IMR-90 (cell line): ENCODE measurements at regions not wholly inside any gene's neighbourhood (a gene's known extent, or its start where the extent isn't known, plus 50 kb on each side); places are given as distances from the start of the nearest gene placed in this dataset.

Experiments
- ATAC-seq: fragments of 200-7000 bp; cut with Tn5 transposase; 2 replicates; pipeline ENCODE4 v1.9.1; 2020; ENCODE audit warnings: low read depth, mild to moderate bottlenecking, moderate library complexity
- BruUV-seq: library from RNA; stranded (reverse); fragments of 400-500 nt; replicated peaks from 2 replicates; lab custom pipeline; 2021; lab: Mats Ljungman, UMichigan
- CTCF ChIA-PET: fragments of 300-600 bp; formaldehyde crosslinking; extraction: SDS; loops from one replicate; lab custom pipeline; 2021; ENCODE audit warnings: antibody characterized with exemption; lab: Yijun Ruan, JAX
- POLR2A ChIA-PET: fragments of 300-600 bp; sonication (Branson Sonifier 250); formaldehyde crosslinking; loops from one replicate; lab custom pipeline; 2022; ENCODE audit warnings: antibody characterized with exemption; ENCODE audit not compliant: unreplicated experiment; lab: Charles Lee
- DNase-seq: peaks from one replicate; pipeline ENCODE4 v3.0.0; 2013
- H2AFZ ChIP-seq: replicated peaks from 2 replicates; pipeline ENCODE3; 2013; ENCODE audit warnings: low read length, mild to moderate bottlenecking; ENCODE audit not compliant: poor library complexity
- H2AK5ac ChIP-seq: 2 replicates; pipeline ENCODE4 v1.6.1; 2013; ENCODE audit warnings: low read depth, low read length, inconsistent platforms
- H2AK9ac ChIP-seq: replicated peaks from 2 replicates; pipeline ENCODE3; 2013; ENCODE audit warnings: mild to moderate bottlenecking, low read depth, low read length, moderate library complexity; ENCODE audit not compliant: poor library complexity
- H2BK120ac ChIP-seq: 2 replicates; pipeline ENCODE4 v1.6.1; 2013; ENCODE audit warnings: low read depth, low read length, inconsistent platforms
- H2BK15ac ChIP-seq: 3 replicates; pipeline ENCODE4 v1.6.1; 2013; ENCODE audit warnings: low read depth, low read length, inconsistent platforms
- H2BK20ac ChIP-seq: 2 replicates; pipeline ENCODE4 v1.6.1; 2013; ENCODE audit warnings: low read depth, mild to moderate bottlenecking, inconsistent platforms, low read length, moderate library complexity
- H2BK5ac ChIP-seq: 2 replicates; pipeline ENCODE4 v1.6.1; 2013; ENCODE audit warnings: mild to moderate bottlenecking, low read depth, low read length, inconsistent platforms; ENCODE audit not compliant: poor library complexity, severe bottlenecking
- H3K14ac ChIP-seq: replicated peaks from 2 replicates; pipeline ENCODE4 v1.6.1; 2013; ENCODE audit warnings: low read depth, low read length, inconsistent platforms
- H3K18ac ChIP-seq: 2 replicates; pipeline ENCODE4 v1.6.1; 2013; ENCODE audit warnings: low read depth, low read length, control low read depth
- H3K23ac ChIP-seq: 2 replicates; pipeline ENCODE4 v1.6.1; 2013; ENCODE audit warnings: low read depth, low read length, inconsistent platforms
- H3K27ac ChIP-seq: 2 replicates; pipeline ENCODE4 v1.5.1; 2013; ENCODE audit warnings: mild to moderate bottlenecking, control low read depth, low read length; ENCODE audit not compliant: insufficient read depth
- H3K27me3 ChIP-seq: 2 replicates; pipeline ENCODE4 v1.6.1; 2013; ENCODE audit warnings: low read length; ENCODE audit not compliant: control insufficient read depth, insufficient read depth
- H3K36me3 ChIP-seq: 2 replicates; pipeline ENCODE4 v1.6.1; 2013; ENCODE audit warnings: low read length, mixed read lengths; ENCODE audit not compliant: control insufficient read depth, insufficient read depth
- H3K4ac ChIP-seq: 2 replicates; pipeline ENCODE4 v1.6.1; 2013; ENCODE audit warnings: low read depth, low read length, inconsistent platforms
- H3K4me1 ChIP-seq: 2 replicates; pipeline ENCODE4 v1.6.1; 2013; ENCODE audit warnings: low read length, mixed read lengths; ENCODE audit not compliant: control insufficient read depth, insufficient read depth
- H3K4me2 ChIP-seq: 2 replicates; pipeline ENCODE4 v1.6.1; 2013; ENCODE audit warnings: low read depth, mild to moderate bottlenecking, control low read depth, low read length, moderate library complexity
- H3K4me3 ChIP-seq: 2 replicates; pipeline ENCODE4 v1.5.1; 2013; ENCODE audit warnings: low read depth, mild to moderate bottlenecking, control low read depth, low read length, moderate library complexity; ENCODE audit not compliant: insufficient read depth
- H3K56ac ChIP-seq: 2 replicates; pipeline ENCODE4 v1.6.1; 2013; ENCODE audit warnings: low read length, inconsistent platforms; ENCODE audit not compliant: insufficient read depth; ENCODE audit errors: extremely low read depth
- H3K79me1 ChIP-seq, 2 experiments: 2 replicates each; pipeline ENCODE4 v1.6.1; 2013; ENCODE audit warnings: low read length in 2 of 2, inconsistent platforms in 1 of 2, low read depth in 1 of 2
- H3K9ac ChIP-seq: 2 replicates; pipeline ENCODE4 v1.6.1; 2013; ENCODE audit warnings: low read depth, low read length, control low read depth
- H3K9me1 ChIP-seq: 2 replicates; pipeline ENCODE4 v1.6.1; 2013; ENCODE audit warnings: low read length, inconsistent platforms; ENCODE audit not compliant: insufficient read depth
- H3K9me3 ChIP-seq: 2 replicates; pipeline ENCODE4 v1.6.1; 2013; ENCODE audit warnings: low read length; ENCODE audit not compliant: control insufficient read depth, insufficient read depth
- H4K20me1 ChIP-seq: 2 replicates; pipeline ENCODE4 v1.6.1; 2013; ENCODE audit warnings: low read length, inconsistent platforms; ENCODE audit not compliant: insufficient read depth
- H4K5ac ChIP-seq: 2 replicates; pipeline ENCODE4 v1.6.1; 2013; ENCODE audit warnings: mild to moderate bottlenecking, low read depth, low read length, control low read depth
- H4K8ac ChIP-seq, 2 experiments: 2 replicates each; pipeline ENCODE4 v1.6.1; 2013; ENCODE audit warnings: low read depth in 2 of 2, low read length in 2 of 2, control low read depth in 1 of 2, inconsistent platforms in 1 of 2
- H4K91ac ChIP-seq: 2 replicates; pipeline ENCODE4 v1.6.1; 2013; ENCODE audit warnings: low read depth, low read length, inconsistent platforms; ENCODE audit not compliant: insufficient read depth
- BHLHE40 ChIP-seq: fragments of 150-350 bp; IDR thresholded peaks from 2 replicates; pipeline ENCODE4 v1.6.1; 2016; ENCODE audit warnings: mild to moderate bottlenecking, low read depth, low read length
- CEBPB ChIP-seq: IDR thresholded peaks from 2 replicates; pipeline ENCODE4 v1.6.1; 2012; ENCODE audit warnings: low read depth, low read length, improper control_type of control experiment
- CHD1 ChIP-seq: IDR thresholded peaks from 2 replicates; pipeline ENCODE4 v1.6.1; 2012; ENCODE audit warnings: low read depth, low read length, improper control_type of control experiment
- ELK1 ChIP-seq: fragments of 150-350 bp; IDR thresholded peaks from 2 replicates; pipeline ENCODE4 v1.6.1; 2016; ENCODE audit warnings: low read depth, mild to moderate bottlenecking, low read length, moderate library complexity, borderline replicate concordance
- FOS ChIP-seq: fragments of 150-350 bp; IDR thresholded peaks from 2 replicates; pipeline ENCODE4 v1.6.1; 2016; ENCODE audit warnings: low read depth, low read length
- MAFK ChIP-seq: IDR thresholded peaks from 2 replicates; pipeline ENCODE4 v1.6.1; 2012; ENCODE audit warnings: low read depth, low read length, improper control_type of control experiment
- MAZ ChIP-seq: IDR thresholded peaks from 2 replicates; pipeline ENCODE4 v1.6.1; 2012; ENCODE audit warnings: low read depth, mild to moderate bottlenecking, low read length, improper control_type of control experiment, moderate library complexity, borderline replicate concordance
- MXI1 ChIP-seq: IDR thresholded peaks from 2 replicates; pipeline ENCODE4 v1.6.1; 2012; ENCODE audit warnings: low read depth, mild to moderate bottlenecking, low read length, moderate library complexity, borderline replicate concordance
- NFE2L2 ChIP-seq: fragments of 150-350 bp; IDR thresholded peaks from 2 replicates; pipeline ENCODE4 v1.6.1; 2016; ENCODE audit warnings: low read depth, mild to moderate bottlenecking, low read length
- POLR2A ChIP-seq: IDR thresholded peaks from 2 replicates; pipeline ENCODE4 v1.6.1; 2012; ENCODE audit warnings: mild to moderate bottlenecking, low read depth, low read length
- RAD21 ChIP-seq: IDR thresholded peaks from 2 replicates; pipeline ENCODE4 v1.6.1; 2012; ENCODE audit warnings: low read length, improper control_type of control experiment
- RFX5 ChIP-seq: IDR thresholded peaks from 2 replicates; pipeline ENCODE4 v1.8.0; 2012; ENCODE audit warnings: low read depth, mild to moderate bottlenecking, low read length, moderate library complexity
- SMC3 ChIP-seq: fragments of 150-350 bp; IDR thresholded peaks from 2 replicates; pipeline ENCODE4 v1.6.1; 2016; ENCODE audit warnings: low read depth, mild to moderate bottlenecking, antibody characterized with exemption, low read length, moderate library complexity
- WGBS, 2 experiments: methylation state at CpG; one replicate each; pipeline versions ENCODE4 v1.1.5 to v1.1.7; 2013; ENCODE audit warnings: missing lambda C conversion rate in 2 of 2; ENCODE audit not compliant: insufficient read length in 1 of 2; ENCODE audit errors: extremely low coverage in 2 of 2; 5-methylcytosine and 5-hydroxymethylcytosine counted together
- dilution Hi-C: fragments of 300-500 bp; cut with HindIII; formaldehyde crosslinking; loops from one replicate; pipeline ENCODE4 v1.14.3; 2018; ENCODE audit warnings: low sequenced_read_pairs; ENCODE audit not compliant: unreplicated experiment
- in situ Hi-C: fragments of 300-500 bp; cut with MboI; formaldehyde crosslinking; loops from 3 replicates; pipeline ENCODE4 v1.14.3; 2019; ENCODE audit warnings: low sequenced_read_pairs, inconsistent platforms, mixed read lengths
- intact Hi-C: fragments of 100-400 bp; cut with micrococcal nuclease; formaldehyde crosslinking; loops from 2 replicates; pipeline ENCODE4 v1.10.0; 2022
- TF ChIP-seq, protein P1 (sequence below): conservative IDR thresholded peaks from 2 replicates; pipeline ENCODE4 v1.5.1; 2012; ENCODE audit warnings: mild to moderate bottlenecking, low read depth, low read length, improper control_type of control experiment
- TF ChIP-seq, protein P2 (sequence below): fragments of 150-350 bp; IDR thresholded peaks from 2 replicates; pipeline ENCODE4 v1.6.1; 2017; ENCODE audit warnings: mild to moderate bottlenecking, antibody characterized with exemption, low read length, low read depth

DNA sequence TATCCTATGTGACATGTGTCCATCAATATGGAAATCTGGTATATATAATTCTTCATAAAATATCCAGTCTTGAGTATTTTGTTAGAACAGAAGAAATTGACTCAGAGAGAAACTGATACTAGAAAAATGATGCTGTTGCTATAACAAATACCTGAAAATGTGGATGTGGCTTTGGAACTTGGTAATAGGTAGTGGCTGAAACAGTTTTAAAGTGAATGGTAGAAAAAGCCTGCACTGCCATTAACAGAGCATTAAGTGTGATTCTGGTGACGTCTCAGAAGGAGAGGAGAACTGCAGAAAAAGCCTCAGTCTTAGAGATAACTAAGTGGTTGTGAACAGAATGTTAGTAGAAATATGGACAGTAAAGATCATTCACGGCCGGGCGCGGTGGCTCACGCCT lies 634.9 kb upstream of the ZNF608 start:
- Histone ChIP-seq H3K9ac (no peak overlapping the region), H4K5ac (no peak overlapping the region), H3K27me3 (no peaks in the 10 kb centered on the region; the same call in 1 of the 2 replicates), H4K20me1 (no peaks in the 10 kb centered on the region), H4K91ac (no peak overlapping the region), H2BK120ac (no peak overlapping the region), H3K27ac (no peak overlapping the region), H3K18ac (no peak overlapping the region), H2BK20ac (no peak overlapping the region), H3K14ac (no peak overlapping the region), H3K79me1 (no peaks in the 10 kb centered on the region), H3K9me3 (no peaks in the 10 kb centered on the region), H2AK9ac (no peak overlapping the region), H3K9me1 (no peaks in the 10 kb centered on the region), H2BK15ac (no peak overlapping the region), H3K4ac (no peak overlapping the region), H3K56ac (no peak overlapping the region), H2AK5ac (no peak overlapping the region), H3K36me3 (no peaks in the 10 kb centered on the region), H4K8ac (no peak overlapping the region), H3K4me2 (no peak overlapping the region), H2BK5ac (no peak overlapping the region), H3K4me1 (no peaks in the 10 kb centered on the region), H3K23ac (no peak overlapping the region), H2AFZ (no peak overlapping the region), H3K4me3 (no peak overlapping the region)
- dilution Hi-C loops = no loop called here
- in situ Hi-C loops = no loop called here
- WGBS, 2 experiments = 100% methylated on average over 1 of the region's 6 CpGs; no CpG with 5 or more reads in 1 of the 2 experiments
- ATAC-seq (no peak), DNase-seq (no peak)
- intact Hi-C loops = no loop called here
- no TSS peak for BruUV-seq
- CTCF ChIA-PET = no interaction called here
- TF ChIP-seq, protein P1, sequence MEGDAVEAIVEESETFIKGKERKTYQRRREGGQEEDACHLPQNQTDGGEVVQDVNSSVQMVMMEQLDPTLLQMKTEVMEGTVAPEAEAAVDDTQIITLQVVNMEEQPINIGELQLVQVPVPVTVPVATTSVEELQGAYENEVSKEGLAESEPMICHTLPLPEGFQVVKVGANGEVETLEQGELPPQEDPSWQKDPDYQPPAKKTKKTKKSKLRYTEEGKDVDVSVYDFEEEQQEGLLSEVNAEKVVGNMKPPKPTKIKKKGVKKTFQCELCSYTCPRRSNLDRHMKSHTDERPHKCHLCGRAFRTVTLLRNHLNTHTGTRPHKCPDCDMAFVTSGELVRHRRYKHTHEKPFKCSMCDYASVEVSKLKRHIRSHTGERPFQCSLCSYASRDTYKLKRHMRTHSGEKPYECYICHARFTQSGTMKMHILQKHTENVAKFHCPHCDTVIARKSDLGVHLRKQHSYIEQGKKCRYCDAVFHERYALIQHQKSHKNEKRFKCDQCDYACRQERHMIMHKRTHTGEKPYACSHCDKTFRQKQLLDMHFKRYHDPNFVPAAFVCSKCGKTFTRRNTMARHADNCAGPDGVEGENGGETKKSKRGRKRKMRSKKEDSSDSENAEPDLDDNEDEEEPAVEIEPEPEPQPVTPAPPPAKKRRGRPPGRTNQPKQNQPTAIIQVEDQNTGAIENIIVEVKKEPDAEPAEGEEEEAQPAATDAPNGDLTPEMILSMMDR = no peak
- TF ChIP-seq BHLHE40 (no peak), ELK1 (no peak), CEBPB (no peak), SMC3 (no peak), RAD21 (no peak), MAZ (no peak), CHD1 (no peak), POLR2A (no peak), RFX5 (no peak), MXI1 (no peak), MAFK (no peak), FOS (no peak), NFE2L2 (no peak)
- TF ChIP-seq, protein P2, sequence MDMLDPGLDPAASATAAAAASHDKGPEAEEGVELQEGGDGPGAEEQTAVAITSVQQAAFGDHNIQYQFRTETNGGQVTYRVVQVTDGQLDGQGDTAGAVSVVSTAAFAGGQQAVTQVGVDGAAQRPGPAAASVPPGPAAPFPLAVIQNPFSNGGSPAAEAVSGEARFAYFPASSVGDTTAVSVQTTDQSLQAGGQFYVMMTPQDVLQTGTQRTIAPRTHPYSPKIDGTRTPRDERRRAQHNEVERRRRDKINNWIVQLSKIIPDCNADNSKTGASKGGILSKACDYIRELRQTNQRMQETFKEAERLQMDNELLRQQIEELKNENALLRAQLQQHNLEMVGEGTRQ = no peak
- POLR2A ChIA-PET = no interaction called here
